ENCODE measurements at regions not wholly inside any gene's neighbourhood (a gene's known extent, or its start where the extent isn't known, plus 50 kb on each side); places are given as distances from the start of the nearest gene placed in this dataset.
A peak's percentile ranks its signal among the peaks of the same experiment; 100 is the strongest.
"Not testable (repeated sequence)": the region's sequence is repeated elsewhere in the genome, so short reads cannot be mapped to it uniquely, and the experiment has no call there.

DNA sequence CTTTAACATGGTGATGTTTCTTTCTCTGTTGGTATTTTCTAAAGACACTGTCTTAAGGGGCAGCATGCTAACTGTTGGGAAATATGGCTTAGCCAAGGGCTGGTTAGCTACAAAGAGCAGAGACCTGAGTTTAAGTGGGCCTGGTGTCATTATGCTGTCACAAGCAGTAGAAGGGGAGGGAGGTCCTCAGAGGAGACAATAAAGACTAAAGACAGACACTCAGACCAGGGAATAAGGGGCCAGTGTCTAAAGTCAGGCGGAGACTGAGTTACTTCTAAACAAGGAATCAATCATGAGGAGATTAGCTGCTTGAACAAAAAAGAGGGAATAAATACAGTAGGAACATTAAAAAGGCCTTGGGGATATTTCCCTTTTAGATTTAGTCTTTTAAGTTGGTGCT lies 142.7 kb upstream of the DPPA4 start:
- peak; percentile 26 for DNase-seq (ENCODE audit: low read depth, low spot score)
- in situ Hi-C loops (cut with HindIII; ENCODE audit: low pct_unique_long_range_greater_than_20kb, low sequenced_read_pairs): no loop called here

DNA sequence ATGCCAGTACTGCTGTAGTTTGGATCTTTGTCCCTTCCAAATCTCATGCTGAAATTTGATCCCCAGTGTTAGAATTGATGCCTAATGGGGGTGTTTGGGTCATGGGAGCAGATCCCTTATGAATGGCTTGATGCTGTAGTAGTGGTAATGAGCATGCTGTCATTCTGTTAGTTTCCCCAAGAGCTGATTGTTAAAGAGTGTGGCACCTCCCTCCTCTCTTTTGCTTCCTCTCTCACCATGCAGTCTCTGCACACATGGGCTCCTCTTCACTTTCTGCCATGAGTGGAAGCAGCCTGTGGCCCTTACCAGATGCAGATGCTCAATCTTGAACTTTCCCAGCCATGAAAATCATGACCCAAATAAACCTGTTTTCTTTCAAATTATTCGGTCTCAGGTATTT lies 141.3 kb upstream of the DPPA4 start:
- DNase-seq (ENCODE audit: low read depth, low spot score): no peak
- in situ Hi-C loops (cut with HindIII; ENCODE audit: low pct_unique_long_range_greater_than_20kb, low sequenced_read_pairs): no loop called here

DNA sequence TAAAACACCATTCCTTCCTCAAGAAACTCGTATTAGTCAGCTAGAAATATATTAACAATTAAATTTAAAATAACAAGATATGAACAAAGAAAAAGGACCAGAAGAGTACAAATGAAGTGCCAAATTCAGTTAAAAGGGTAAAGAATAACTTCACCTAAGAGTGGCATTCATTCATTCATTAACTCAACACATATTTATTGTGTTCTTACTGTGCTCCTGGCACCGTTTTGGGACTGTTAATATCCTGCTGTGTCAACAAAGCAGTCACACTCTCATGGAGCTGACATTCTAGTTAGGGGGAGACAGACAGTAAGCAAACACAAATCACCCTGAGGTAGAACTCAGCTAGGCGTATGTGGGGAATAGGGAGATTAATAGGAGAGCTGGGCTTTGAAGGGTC lies 123.6 kb upstream of the DPPA4 start:
- no peak for DNase-seq (ENCODE audit: low read depth, low spot score)
- in situ Hi-C loops (cut with HindIII; ENCODE audit: low pct_unique_long_range_greater_than_20kb, low sequenced_read_pairs): no loop called here

DNA sequence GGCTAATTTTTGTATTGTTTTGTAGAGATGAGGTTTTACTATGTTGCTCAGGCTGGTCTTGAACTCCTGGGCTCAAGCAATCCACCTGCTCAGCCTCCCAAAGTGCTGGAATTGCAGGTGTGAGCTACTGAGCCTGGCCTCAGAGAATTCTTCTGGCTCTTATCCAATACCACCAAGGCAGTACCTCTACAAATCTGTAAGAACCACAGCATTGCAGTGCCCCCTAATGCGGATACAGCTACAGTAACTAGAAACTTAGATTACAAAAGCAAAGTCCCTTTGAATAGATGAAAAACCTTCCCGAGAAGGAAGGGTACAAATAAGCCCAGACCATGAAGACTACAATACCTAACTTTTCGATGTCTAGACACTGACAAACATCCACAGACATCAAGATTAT lies 107.9 kb upstream of the DPPA4 start:
- DNase-seq (ENCODE audit: low read depth, low spot score): no peak
- in situ Hi-C loops (cut with HindIII; ENCODE audit: low pct_unique_long_range_greater_than_20kb, low sequenced_read_pairs): no loop called here

DNA sequence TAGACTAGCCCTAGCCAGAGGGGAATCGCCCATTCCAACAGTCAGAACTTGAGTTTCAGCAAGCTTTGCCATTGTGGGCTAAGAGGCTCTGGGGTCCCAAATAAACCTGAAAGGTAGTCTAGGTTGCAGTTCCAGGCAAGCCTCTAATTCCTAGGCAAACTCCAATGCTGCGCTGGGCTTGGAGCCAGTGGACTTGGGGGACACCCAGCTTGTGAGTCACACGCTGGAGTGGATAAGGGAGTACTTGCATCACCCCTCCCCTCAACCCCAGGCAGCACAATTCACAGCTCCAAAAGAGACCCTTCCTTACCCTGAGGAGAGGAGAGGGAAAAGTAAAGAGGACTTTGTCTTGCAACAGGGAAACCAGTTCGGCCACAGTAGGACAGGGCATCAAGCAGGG lies 105.2 kb upstream of the DPPA4 start:
- in situ Hi-C loops (cut with HindIII; ENCODE audit: low pct_unique_long_range_greater_than_20kb, low sequenced_read_pairs): no loop called here
- DNase-seq (ENCODE audit: low read depth, low spot score): no peak

DNA sequence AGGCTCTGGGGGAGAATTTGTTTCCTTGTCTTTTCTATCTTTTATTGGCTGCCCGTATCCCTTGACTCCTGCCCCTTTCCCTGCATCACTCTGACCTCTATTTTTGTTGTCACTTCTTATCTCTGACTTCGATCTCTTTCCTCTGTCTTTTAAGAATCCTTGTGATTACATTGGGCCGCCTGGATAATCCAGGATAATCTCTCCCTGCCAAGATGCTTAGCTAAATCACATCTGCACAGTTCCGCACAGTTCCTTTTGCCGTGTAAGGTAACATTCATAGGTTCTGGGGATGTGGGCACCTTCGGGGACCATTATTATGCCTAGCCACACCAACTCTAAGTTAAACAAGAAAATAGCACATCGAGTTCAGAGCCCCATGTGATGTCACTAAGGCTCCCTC lies 103.0 kb upstream of the DPPA4 start:
- in situ Hi-C loops (cut with HindIII; ENCODE audit: low pct_unique_long_range_greater_than_20kb, low sequenced_read_pairs): no loop called here
- DNase-seq (ENCODE audit: low read depth, low spot score): no peak

DNA sequence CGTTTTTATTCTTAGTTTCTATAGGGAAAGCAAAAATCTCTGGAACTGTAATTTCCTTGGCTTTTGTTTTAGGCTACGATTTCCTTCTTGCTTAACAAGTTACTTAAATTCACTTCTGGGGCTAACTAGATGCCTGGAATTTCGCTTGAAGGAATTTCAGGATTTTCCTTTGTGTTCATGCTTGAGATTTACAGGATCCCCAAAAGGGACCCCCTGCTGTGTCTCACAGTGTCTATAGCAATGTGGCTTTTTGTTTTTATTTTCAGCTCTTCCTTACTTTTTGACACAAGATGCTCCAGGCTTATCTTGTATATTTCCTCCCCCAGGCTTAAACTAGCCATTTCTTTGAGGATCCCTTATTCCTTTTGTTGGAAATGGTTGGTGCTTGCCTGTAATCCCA lies 95.5 kb upstream of the DPPA4 start:
- no peak for DNase-seq (ENCODE audit: low read depth, low spot score)
- in situ Hi-C loops (cut with HindIII; ENCODE audit: low pct_unique_long_range_greater_than_20kb, low sequenced_read_pairs): no loop called here

DNA sequence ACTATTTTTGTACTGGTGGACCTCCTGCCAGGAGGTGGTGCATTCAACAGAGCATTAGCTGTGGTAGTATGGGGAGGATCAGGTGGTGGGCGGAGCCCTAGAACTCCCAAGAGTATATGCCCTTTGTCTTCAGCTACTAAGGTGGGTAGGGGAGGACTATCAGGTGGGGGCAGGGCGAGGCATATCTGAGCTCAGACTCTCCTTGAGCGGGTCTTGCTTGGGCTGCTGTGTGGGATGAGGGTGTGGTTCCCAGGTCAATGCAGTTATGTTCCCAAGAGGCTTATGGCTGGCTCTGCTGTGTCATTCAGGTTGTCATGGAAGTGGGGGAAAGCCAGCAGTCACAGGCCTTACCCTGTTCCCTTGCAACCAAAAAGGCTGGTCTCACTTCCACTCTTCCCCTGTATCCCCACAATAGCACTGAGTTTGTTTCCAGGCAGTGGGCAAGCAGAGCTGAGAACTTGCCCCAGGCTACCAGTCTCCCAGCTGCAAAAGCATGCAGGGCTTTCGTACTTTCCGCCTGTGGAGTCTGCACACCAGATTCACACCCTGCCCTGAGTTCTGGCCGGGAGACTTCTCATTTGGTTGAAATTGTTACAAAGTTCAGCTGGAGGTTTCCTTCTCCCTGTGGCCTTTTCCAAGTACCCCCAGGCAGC lies 93.7 kb upstream of the DPPA4 start:
- no peak for DNase-seq (ENCODE audit: low read depth, low spot score)
- in situ Hi-C loops (cut with HindIII; ENCODE audit: low pct_unique_long_range_greater_than_20kb, low sequenced_read_pairs): no loop called here

DNA sequence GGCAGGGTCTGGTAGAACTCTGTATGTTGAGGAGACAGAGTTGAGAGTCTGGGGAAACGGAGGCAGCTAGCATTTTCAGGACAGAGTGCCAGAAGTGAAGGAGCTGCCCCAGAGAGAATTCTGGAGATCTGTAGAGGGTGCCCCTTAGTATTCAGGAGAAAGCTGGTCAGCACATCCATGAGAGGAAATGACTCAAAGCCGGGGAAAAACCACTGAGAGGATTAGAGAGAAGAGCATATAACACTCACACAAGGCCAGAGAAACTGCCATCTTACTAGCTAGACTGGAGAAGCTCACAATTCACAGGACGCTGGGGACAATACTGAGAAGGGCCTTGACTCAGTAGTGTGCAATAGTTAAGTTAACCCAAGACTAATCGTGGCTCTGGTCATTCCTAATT lies 75.7 kb upstream of the DPPA4 start:
- DNase-seq (ENCODE audit: low read depth, low spot score): no peak
- in situ Hi-C loops (cut with HindIII; ENCODE audit: low pct_unique_long_range_greater_than_20kb, low sequenced_read_pairs): no loop called here

DNA sequence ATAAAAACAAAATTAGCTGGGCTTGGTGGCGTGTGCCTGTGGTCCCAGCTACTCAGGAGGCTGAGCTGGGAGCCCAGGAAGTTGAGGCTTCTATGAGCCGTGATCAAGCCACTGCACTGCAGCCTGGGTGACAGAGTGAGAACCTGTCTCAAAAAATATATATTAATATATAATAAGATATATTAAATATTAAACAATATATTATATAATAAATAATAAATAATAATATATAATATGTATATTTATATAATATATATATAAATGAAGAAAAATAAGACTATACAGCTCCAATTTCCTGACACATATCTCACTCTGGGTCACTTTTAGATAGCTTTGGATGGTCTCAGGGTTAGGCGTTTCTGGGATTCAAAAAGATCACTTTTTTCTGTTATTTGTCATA lies 74.2 kb upstream of the DPPA4 start:
- DNase-seq (ENCODE audit: low read depth, low spot score): no peak
- in situ Hi-C loops (cut with HindIII; ENCODE audit: low pct_unique_long_range_greater_than_20kb, low sequenced_read_pairs): no loop called here

DNA sequence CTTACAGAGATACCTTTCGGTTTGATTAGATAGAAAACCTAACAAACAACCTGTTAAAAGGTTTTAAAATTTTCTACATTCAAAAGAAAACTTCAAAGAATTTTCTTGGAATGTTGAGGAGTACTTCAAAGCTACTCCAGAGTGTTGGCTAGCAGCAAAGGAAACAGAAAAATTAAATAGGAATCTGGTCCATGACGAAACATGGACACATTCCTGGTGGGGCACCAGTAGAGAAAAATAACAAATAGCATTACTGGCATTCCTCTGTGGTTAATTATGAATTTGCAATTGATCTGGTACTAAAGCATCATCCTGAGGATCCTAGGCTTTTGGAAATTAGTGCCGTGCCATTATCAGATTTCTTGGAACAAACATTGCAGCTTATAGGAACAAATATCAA lies 59.5 kb upstream of the DPPA4 start:
- no peak for DNase-seq (ENCODE audit: low read depth, low spot score)

DNA sequence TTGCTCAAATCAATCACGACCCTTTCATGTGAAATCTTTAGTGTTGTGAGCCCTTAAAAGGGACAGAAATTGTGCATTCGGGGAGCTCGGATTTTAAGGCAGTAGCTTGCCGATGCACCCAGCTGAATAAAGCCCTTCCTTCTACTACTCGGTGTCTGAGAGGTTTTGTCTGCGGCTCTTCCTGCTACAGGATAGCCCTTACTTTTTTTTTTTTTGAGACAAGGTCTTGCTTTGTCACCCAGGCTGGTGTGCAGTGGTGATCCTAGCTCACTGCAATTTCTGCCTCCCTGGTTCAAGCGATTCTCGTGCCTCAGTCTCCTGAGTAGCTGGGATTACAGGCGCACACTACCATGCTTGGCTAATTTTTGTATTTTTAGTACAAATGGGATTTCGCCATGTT lies 56.4 kb upstream of the DPPA4 start:
- in situ Hi-C loops (cut with HindIII; ENCODE audit: low pct_unique_long_range_greater_than_20kb, low sequenced_read_pairs); DNase-seq (ENCODE audit: low read depth, low spot score): not testable (repeated sequence)

More for the DNA sequence above, 59.5 kb upstream of the DPPA4 start:
- in situ Hi-C loops (cut with HindIII; ENCODE audit: low pct_unique_long_range_greater_than_20kb, low sequenced_read_pairs): no loop called here

DNA sequence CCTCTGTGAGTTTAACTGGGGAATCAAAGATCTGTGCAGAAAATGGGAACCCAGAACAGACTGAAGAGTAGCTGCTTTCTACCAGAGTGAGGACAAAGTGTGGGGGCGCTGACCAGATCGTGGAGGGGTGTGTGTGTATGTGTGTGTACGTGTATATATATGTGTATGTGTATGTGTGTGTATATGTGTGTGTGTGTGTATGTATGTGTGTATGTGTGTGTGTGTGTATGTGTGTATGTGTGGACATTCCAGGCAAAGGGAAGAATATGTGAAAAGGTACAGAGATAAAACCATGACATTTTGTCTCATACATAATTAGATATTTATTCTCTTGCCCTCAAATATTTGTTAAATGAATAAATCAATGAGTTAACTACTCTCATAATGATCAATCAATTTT lies 54.9 kb upstream of the DPPA4 start:
- no peak for DNase-seq (ENCODE audit: low read depth, low spot score)
- in situ Hi-C loops (cut with HindIII; ENCODE audit: low pct_unique_long_range_greater_than_20kb, low sequenced_read_pairs): no loop called here

DNA sequence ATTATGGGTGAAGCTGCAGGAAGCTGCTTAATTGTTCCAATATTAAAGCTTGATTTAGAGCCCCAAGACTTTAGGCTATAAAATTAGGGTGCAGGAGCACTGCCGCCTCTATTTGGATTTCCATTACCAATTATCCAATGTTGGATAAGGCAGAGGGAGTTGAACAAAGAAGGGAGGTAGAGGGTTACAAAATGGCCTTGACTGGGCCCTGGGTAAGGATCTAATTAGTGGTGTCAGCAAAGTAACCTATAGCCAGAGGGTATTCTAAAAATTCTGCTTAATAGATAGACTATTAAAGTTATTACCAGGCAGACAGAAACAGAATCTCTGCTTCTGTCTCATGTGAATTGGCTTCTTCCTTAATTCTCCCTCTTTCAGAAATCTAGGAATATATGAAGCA lies 50.3 kb upstream of the DPPA4 start:
- in situ Hi-C loops (cut with HindIII; ENCODE audit: low pct_unique_long_range_greater_than_20kb, low sequenced_read_pairs): no loop called here
- DNase-seq (ENCODE audit: low read depth, low spot score): no peak

DNA sequence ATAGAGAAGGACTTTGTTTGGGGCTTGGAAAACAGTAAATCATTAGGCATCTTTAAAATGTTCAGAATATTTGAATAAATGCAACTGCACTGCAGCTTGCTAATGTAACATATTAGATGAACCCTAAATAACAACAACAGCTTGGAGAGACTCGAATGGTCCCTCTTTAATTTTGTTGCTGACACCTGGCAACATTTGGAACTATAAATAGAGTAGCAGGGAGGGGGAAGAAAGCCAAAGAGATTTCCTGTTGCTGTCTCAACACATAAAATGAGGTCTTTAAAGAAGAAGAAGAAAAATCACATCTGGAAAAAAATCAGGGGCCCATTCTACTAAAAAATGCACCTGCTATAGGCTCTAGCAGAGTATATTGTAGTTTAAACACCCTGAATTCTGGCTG lies 49.9 kb upstream of the DPPA4 start:
- in situ Hi-C loops (cut with HindIII; ENCODE audit: low pct_unique_long_range_greater_than_20kb, low sequenced_read_pairs): no loop called here
- DNase-seq (ENCODE audit: low read depth, low spot score): no peak

Data from SK-MEL-5 (cell line).